HepG2 (cell line): ENCODE measurements at regions not wholly inside any gene's neighbourhood (a gene's known extent, or its start where the extent isn't known, plus 50 kb on each side); places are given as distances from the start of the nearest gene placed in this dataset.

ENCODE experiments used
- ATAC-seq: fragments of 200-7000 bp; cut with Tn5 transposase; 3 replicates; pipeline ENCODE4 v1.9.1; 2020; ENCODE audit warnings: mild to moderate bottlenecking, moderate library complexity
- BruUV-seq: library from RNA; stranded (reverse); fragments of 400-500 nt; replicated peaks from 2 replicates; lab custom pipeline; 2021; lab: Mats Ljungman, UMichigan
- CTCF ChIA-PET: fragments of 300-600 bp; formaldehyde crosslinking; extraction: SDS; loops from one replicate; lab custom pipeline; 2021; ENCODE audit warnings: low total read pairs, inconsistent platforms, low intra/inter-chr PET ratio; lab: Yijun Ruan, JAX
- POLR2A ChIA-PET: fragments of 350-600 bp; sonication (Branson Sonifier 250); formaldehyde crosslinking; loops from one replicate; lab custom pipeline; 2020; ENCODE audit warnings: antibody characterized with exemption, inconsistent platforms; lab: Yijun Ruan, JAX
- DNase-seq: peaks from one replicate; pipeline ENCODE4 v3.0.0-alpha.2; 2015; ENCODE audit warnings: low spot score
- FAIRE-seq: peaks from 3 replicates; lab custom pipeline; 2011; peaks lifted over from hg19 to GRCh38; lab: Jason Lieb, UNC
- H2AFZ ChIP-seq: one replicate; pipeline ENCODE4 v1.6.1; 2011; ENCODE audit warnings: low read length, inconsistent platforms
- H3K27ac ChIP-seq: fragments of 300-600 bp; 3 replicates; pipeline ENCODE4 v1.8.0; 2011; ENCODE audit warnings: mixed run types, mild to moderate bottlenecking, mixed read lengths, low read length, inconsistent platforms; ENCODE audit not compliant: insufficient read depth; ENCODE audit errors: extremely low read length
- H3K27me3 ChIP-seq, 2 experiments: fragments of 200-600 bp in 1 of 2; 2 replicates in 1 of 2; 3 replicates in 1 of 2; pipeline versions ENCODE4 v1.6.0 to v1.8.0; 2011; ENCODE audit warnings: low read length in 2 of 2, mild to moderate bottlenecking in 2 of 2, moderate library complexity in 2 of 2, inconsistent platforms in 1 of 2; ENCODE audit not compliant: insufficient read depth in 2 of 2, control insufficient read depth in 1 of 2
- H3K36me3 ChIP-seq, 2 experiments: fragments of 200-600 bp in 1 of 2; replicated peaks in 1 of 2; 2 replicates in 1 of 2; 3 replicates in 1 of 2; pipeline versions ENCODE4 v1.5.1 to v1.8.0; 2011; ENCODE audit warnings: low read length in 2 of 2, inconsistent platforms in 1 of 2; ENCODE audit not compliant: insufficient read depth in 2 of 2, control insufficient read depth in 1 of 2
- H3K4me1 ChIP-seq: 2 replicates; pipeline ENCODE4 v1.5.1; 2012; ENCODE audit warnings: low read length, inconsistent platforms; ENCODE audit not compliant: insufficient read depth
- H3K4me2 ChIP-seq: 2 replicates; pipeline ENCODE4 v1.6.0; 2011; ENCODE audit warnings: low read depth, low read length, inconsistent platforms
- H3K4me3 ChIP-seq, 3 experiments: fragments of 200-600 bp in 1 of 3; sonication (generic), shearing (Covaris generic) in 1 of 3; replicated peaks in 1 of 3; 2 replicates each; pipeline ENCODE4 v1.5.1; 2011 to 2016; ENCODE audit warnings: low read length in 3 of 3, inconsistent platforms in 2 of 3, low read depth in 2 of 3, mild to moderate bottlenecking in 2 of 3, control low read depth in 1 of 3, mixed read lengths in 1 of 3; ENCODE audit not compliant: insufficient read depth in 1 of 3
- H3K79me2 ChIP-seq: one replicate; pipeline ENCODE4 v1.6.1; 2011; ENCODE audit warnings: low read length, inconsistent platforms; ENCODE audit not compliant: insufficient read depth
- H3K9ac ChIP-seq: 2 replicates; pipeline ENCODE4 v1.6.0; 2011; ENCODE audit warnings: mild to moderate bottlenecking, low read depth, low read length, inconsistent platforms; ENCODE audit not compliant: insufficient read depth
- H3K9me3 ChIP-seq: 2 replicates; pipeline ENCODE4 v1.5.1; 2012; ENCODE audit warnings: mild to moderate bottlenecking, low read length
- H4K20me1 ChIP-seq: 2 replicates; pipeline ENCODE4 v1.6.0; 2011; ENCODE audit warnings: inconsistent platforms, mild to moderate bottlenecking, low read length, moderate library complexity; ENCODE audit not compliant: insufficient read depth
- ETV6 ChIP-seq: sonication (generic); formaldehyde crosslinking; conservative IDR thresholded peaks from 2 replicates; pipeline ENCODE4 v1.4.0; 2020; ENCODE audit warnings: missing genetic modification reagents
- JUND ChIP-seq: sonication (generic); formaldehyde crosslinking; IDR thresholded peaks from 2 replicates; pipeline ENCODE4 v1.8.0; 2022; ENCODE audit warnings: mild to moderate bottlenecking, missing genetic modification reagents
- KDM4B ChIP-seq: sonication (generic); formaldehyde crosslinking; IDR thresholded peaks from 2 replicates; pipeline ENCODE4 v1.4.0; 2020; ENCODE audit warnings: missing genetic modification reagents
- KLF13 ChIP-seq: sonication (generic); formaldehyde crosslinking; IDR thresholded peaks from 2 replicates; pipeline ENCODE4 v1.4.0; 2020; ENCODE audit warnings: mild to moderate bottlenecking, missing genetic modification reagents
- MYC ChIP-seq: sonication (generic); formaldehyde crosslinking; IDR thresholded peaks from 2 replicates; pipeline ENCODE4 v1.9.0; 2021; ENCODE audit warnings: missing genetic modification reagents, borderline replicate concordance
- PHF5A ChIP-seq: IDR thresholded peaks from one replicate; pipeline ENCODE4 v1.6.1; 2018; ENCODE audit warnings: low read depth, missing genetic modification reagents; ENCODE audit not compliant: unreplicated experiment
- SP1 ChIP-seq, 2 experiments: fragments of 450-650 bp in 1 of 2; sonication (generic) in 1 of 2; formaldehyde crosslinking in 1 of 2; IDR thresholded peaks; 2 replicates each; pipeline versions ENCODE4 v1.4.0 to v1.6.1; 2016 to 2020; ENCODE audit warnings: missing genetic modification reagents in 1 of 2
- TP53 ChIP-seq: sonication (generic); formaldehyde crosslinking; conservative IDR thresholded peaks from 2 replicates; pipeline ENCODE4 v1.4.0; 2020; ENCODE audit warnings: missing genetic modification reagents
- ZBTB8A ChIP-seq: sonication (generic); formaldehyde crosslinking; IDR thresholded peaks from 2 replicates; pipeline ENCODE4 v1.4.0; 2020; ENCODE audit warnings: mild to moderate bottlenecking, low read depth, missing genetic modification reagents, borderline replicate concordance
- ZFP1 ChIP-seq: IDR thresholded peaks from 2 replicates; pipeline ENCODE4 v1.6.1; 2016
- ZNF160 ChIP-seq: sonication (generic); formaldehyde crosslinking; IDR thresholded peaks from 2 replicates; pipeline ENCODE4 v1.8.0; 2022; ENCODE audit warnings: mild to moderate bottlenecking, inconsistent platforms, missing genetic modification reagents
- WGBS: methylation state at CpG from one replicate; pipeline ENCODE4 v1.1.6; 2017; ENCODE audit warnings: low lambda C conversion rate; 5-methylcytosine and 5-hydroxymethylcytosine counted together
- in situ Hi-C: cut with HindIII; loops from 2 replicates; pipeline ENCODE4 v1.10.0; 2017; ENCODE audit warnings: low pct_unique_long_range_greater_than_20kb; ENCODE audit not compliant: extremely low pct_ligation_motif_present
- intact Hi-C: fragments of 100-400 bp; cut with micrococcal nuclease; formaldehyde crosslinking; loops from one replicate; pipeline ENCODE4 v1.10.0; 2022; ENCODE audit not compliant: unreplicated experiment
- TF ChIP-seq, protein P1 (sequence below): sonication (generic); formaldehyde crosslinking; IDR thresholded peaks from 2 replicates; pipeline ENCODE4 v1.4.0; 2020; ENCODE audit warnings: missing genetic modification reagents
- TF ChIP-seq, protein P2 (sequence below), 2 experiments: sonication (generic) in 1 of 2; formaldehyde crosslinking in 1 of 2; IDR thresholded peaks; 2 replicates each; pipeline versions ENCODE4 v1.4.0 to v1.6.1; 2018 to 2020; ENCODE audit warnings: missing genetic modification reagents in 2 of 2, borderline replicate concordance in 1 of 2, low read depth in 1 of 2, mild to moderate bottlenecking in 1 of 2, missing biosample characterization in 1 of 2
- TF ChIP-seq, protein P3 (sequence below): sonication (generic); formaldehyde crosslinking; IDR thresholded peaks from 2 replicates; pipeline ENCODE4 v1.9.0; 2021; ENCODE audit warnings: mild to moderate bottlenecking, missing genetic modification reagents

DNA sequence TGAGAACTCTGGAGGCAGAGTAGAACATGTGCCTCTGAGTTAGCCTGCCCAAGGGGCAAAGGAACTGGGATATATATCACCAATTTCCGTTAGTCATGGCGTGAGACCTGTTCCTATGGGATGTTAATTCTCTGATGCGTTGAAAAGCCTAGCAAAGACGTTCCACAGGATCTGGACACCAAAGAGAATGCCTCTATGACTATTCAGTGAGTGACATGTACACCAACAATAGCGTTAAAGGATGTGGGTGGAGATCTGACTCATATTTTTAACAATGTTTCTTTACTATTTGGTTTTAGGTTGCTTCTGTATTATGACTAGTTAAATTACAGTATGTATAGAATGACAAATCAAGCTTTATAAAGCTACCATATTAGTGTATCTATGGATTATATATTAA lies 320.9 kb upstream of the MC4R start (continued):
- TF ChIP-seq, protein P1, sequence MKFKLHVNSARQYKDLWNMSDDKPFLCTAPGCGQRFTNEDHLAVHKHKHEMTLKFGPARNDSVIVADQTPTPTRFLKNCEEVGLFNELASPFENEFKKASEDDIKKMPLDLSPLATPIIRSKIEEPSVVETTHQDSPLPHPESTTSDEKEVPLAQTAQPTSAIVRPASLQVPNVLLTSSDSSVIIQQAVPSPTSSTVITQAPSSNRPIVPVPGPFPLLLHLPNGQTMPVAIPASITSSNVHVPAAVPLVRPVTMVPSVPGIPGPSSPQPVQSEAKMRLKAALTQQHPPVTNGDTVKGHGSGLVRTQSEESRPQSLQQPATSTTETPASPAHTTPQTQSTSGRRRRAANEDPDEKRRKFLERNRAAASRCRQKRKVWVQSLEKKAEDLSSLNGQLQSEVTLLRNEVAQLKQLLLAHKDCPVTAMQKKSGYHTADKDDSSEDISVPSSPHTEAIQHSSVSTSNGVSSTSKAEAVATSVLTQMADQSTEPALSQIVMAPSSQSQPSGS (CRISPR knock-in tag): no peak
- TF ChIP-seq ZBTB8A (no peak), ZFP1 (CRISPR knock-in tag) (no peak), KLF13 (CRISPR knock-in tag) (no peak), PHF5A (CRISPR knock-in tag) (no peak), TP53 (no peak), SP1 (IDR thresholded peaks at IDR 0.05) (no peak), SP1 (CRISPR knock-in tag; IDR thresholded peaks at IDR 0.05) (no peak), KDM4B (no peak)
- TF ChIP-seq, protein P2, sequence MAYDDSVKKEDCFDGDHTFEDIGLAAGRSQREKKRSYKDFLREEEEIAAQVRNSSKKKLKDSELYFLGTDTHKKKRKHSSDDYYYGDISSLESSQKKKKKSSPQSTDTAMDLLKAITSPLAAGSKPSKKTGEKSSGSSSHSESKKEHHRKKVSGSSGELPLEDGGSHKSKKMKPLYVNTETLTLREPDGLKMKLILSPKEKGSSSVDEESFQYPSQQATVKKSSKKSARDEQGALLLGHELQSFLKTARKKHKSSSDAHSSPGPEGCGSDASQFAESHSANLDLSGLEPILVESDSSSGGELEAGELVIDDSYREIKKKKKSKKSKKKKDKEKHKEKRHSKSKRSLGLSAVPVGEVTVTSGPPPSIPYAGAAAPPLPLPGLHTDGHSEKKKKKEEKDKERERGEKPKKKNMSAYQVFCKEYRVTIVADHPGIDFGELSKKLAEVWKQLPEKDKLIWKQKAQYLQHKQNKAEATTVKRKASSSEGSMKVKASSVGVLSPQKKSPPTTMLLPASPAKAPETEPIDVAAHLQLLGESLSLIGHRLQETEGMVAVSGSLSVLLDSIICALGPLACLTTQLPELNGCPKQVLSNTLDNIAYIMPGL (CRISPR knock-in tag; IDR thresholded peaks at IDR 0.05; ENCODE audit: borderline replicate concordance in 1 of 2, low read depth in 1 of 2): no peak

DNA sequence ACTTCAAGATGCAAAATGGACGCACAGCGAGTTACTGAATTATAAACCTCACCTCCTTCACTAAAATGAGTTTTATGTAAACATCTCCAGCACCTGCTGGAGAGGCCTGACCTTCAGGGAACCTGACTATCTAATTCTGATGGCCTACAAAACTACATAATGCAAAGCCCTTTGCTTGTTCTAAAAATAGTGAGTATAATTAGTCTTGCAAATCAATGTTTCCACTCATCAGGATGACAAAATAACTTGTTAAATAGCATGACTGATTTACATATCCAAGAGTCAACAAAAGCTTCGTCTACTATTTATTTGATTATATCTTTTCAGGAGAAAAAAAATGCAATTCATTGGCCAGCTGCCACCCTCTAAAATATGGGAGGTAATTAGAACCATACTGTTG lies 326.3 kb upstream of the MC4R start:
- no TSS peak for BruUV-seq
- H3K4me2 ChIP-seq: no peak overlapping the region
- no peaks in the 10 kb centered on the region for H3K36me3 ChIP-seq
- H3K27me3 ChIP-seq: no peaks in the 10 kb centered on the region
- DNase-seq (no peak), ATAC-seq (no peak), FAIRE-seq (no peak)
- WGBS: 8% methylated on average over 3 of the region's 3 CpGs
- intact Hi-C loops: no loop called here
- H4K20me1 ChIP-seq: no peaks in the 10 kb centered on the region
- no peaks in the 10 kb centered on the region for H3K4me1 ChIP-seq
- in situ Hi-C loops: no loop called here
- no peaks in the 10 kb centered on the region for H3K9me3 ChIP-seq
- H3K4me3 ChIP-seq: no peak overlapping the region
- H2AFZ ChIP-seq: no peak overlapping the region
- ChIA-PET CTCF (no interaction called here), POLR2A (no interaction called here)
- no peak overlapping the region for H3K9ac ChIP-seq
- H3K79me2 ChIP-seq: no peaks in the 10 kb centered on the region
- no peak overlapping the region for H3K27ac ChIP-seq
- TF ChIP-seq MYC (CRISPR knock-in tag): no peak
- TF ChIP-seq, protein P3, sequence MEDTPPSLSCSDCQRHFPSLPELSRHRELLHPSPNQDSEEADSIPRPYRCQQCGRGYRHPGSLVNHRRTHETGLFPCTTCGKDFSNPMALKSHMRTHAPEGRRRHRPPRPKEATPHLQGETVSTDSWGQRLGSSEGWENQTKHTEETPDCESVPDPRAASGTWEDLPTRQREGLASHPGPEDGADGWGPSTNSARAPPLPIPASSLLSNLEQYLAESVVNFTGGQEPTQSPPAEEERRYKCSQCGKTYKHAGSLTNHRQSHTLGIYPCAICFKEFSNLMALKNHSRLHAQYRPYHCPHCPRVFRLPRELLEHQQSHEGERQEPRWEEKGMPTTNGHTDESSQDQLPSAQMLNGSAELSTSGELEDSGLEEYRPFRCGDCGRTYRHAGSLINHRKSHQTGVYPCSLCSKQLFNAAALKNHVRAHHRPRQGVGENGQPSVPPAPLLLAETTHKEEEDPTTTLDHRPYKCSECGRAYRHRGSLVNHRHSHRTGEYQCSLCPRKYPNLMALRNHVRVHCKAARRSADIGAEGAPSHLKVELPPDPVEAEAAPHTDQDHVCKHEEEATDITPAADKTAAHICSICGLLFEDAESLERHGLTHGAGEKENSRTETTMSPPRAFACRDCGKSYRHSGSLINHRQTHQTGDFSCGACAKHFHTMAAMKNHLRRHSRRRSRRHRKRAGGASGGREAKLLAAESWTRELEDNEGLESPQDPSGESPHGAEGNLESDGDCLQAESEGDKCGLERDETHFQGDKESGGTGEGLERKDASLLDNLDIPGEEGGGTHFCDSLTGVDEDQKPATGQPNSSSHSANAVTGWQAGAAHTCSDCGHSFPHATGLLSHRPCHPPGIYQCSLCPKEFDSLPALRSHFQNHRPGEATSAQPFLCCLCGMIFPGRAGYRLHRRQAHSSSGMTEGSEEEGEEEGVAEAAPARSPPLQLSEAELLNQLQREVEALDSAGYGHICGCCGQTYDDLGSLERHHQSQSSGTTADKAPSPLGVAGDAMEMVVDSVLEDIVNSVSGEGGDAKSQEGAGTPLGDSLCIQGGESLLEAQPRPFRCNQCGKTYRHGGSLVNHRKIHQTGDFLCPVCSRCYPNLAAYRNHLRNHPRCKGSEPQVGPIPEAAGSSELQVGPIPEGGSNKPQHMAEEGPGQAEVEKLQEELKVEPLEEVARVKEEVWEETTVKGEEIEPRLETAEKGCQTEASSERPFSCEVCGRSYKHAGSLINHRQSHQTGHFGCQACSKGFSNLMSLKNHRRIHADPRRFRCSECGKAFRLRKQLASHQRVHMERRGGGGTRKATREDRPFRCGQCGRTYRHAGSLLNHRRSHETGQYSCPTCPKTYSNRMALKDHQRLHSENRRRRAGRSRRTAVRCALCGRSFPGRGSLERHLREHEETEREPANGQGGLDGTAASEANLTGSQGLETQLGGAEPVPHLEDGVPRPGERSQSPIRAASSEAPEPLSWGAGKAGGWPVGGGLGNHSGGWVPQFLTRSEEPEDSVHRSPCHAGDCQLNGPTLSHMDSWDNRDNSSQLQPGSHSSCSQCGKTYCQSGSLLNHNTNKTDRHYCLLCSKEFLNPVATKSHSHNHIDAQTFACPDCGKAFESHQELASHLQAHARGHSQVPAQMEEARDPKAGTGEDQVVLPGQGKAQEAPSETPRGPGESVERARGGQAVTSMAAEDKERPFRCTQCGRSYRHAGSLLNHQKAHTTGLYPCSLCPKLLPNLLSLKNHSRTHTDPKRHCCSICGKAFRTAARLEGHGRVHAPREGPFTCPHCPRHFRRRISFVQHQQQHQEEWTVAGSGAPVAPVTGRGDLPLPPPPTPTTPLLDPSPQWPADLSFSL (CRISPR knock-in tag): no peak
- TF ChIP-seq ETV6 (CRISPR knock-in tag): no peak
- TF ChIP-seq ZNF160 (CRISPR knock-in tag): no peak
- no peak for TF ChIP-seq JUND (CRISPR knock-in tag)
